DOHH2 (cell line): ENCODE measurements at regions not wholly inside any gene's neighbourhood (a gene's known extent, or its start where the extent isn't known, plus 50 kb on each side); places are given as distances from the start of the nearest gene placed in this dataset.

Experiments used
- CTCF ChIP-seq: fragments of 200-600 bp; sonication (generic); IDR thresholded peaks from one replicate; pipeline ENCODE4 v1.5.1; 2014; ENCODE audit warnings: antibody characterized with exemption, mild to moderate bottlenecking, low read depth, low read length; ENCODE audit not compliant: poor library complexity, severe bottlenecking
- EZH2phosphoT487 ChIP-seq: fragments of 200-600 bp; sonication (generic); IDR thresholded peaks from 2 replicates; pipeline ENCODE4 v1.6.1; 2017; ENCODE audit warnings: borderline replicate concordance, mild to moderate bottlenecking, antibody characterized with exemption, low read length, moderate library complexity, mixed read lengths

GRCh38 chr7:106163257-106163656 is 51.1 kb upstream of the SYPL1 start:
- TF ChIP-seq CTCF = no peak
- no peak for TF ChIP-seq EZH2phosphoT487
